GM12873 (cell line): ENCODE measurements at regions not wholly inside any gene's neighbourhood (a gene's known extent, or its start where the extent isn't known, plus 50 kb on each side); places are given as distances from the start of the nearest gene placed in this dataset.

Source experiments
- CTCF ChIP-seq: IDR thresholded peaks from 2 replicates; pipeline ENCODE4 v1.5.1; 2012; ENCODE audit warnings: low read depth, mild to moderate bottlenecking, moderate library complexity, low read length, control low read depth; ENCODE audit not compliant: insufficient read depth; ENCODE audit errors: missing control alignments

- no peak for TF ChIP-seq CTCF
These were observed 135.3 kb upstream of the IRF2BP2 start for GRCh38 chr1:234745276-234745675.

GRCh38 chr1:234743791-234744611 is 134.0 kb upstream of the IRF2BP2 start:
- no peak for TF ChIP-seq CTCF

GRCh38 chr1:234742622-234743021 is 132.6 kb upstream of the IRF2BP2 start:
- no peak for TF ChIP-seq CTCF

GRCh38 chr1:234737967-234738314 is 128.0 kb upstream of the IRF2BP2 start:
- no peak for TF ChIP-seq CTCF

GRCh38 chr1:234735916-234736315 is 125.9 kb upstream of the IRF2BP2 start:
- TF ChIP-seq CTCF: no peak

GRCh38 chr1:234735476-234735875 is 125.5 kb upstream of the IRF2BP2 start:
- TF ChIP-seq CTCF: no peak

GRCh38 chr1:234734869-234735268 is 124.9 kb upstream of the IRF2BP2 start:
- TF ChIP-seq CTCF: no peak
